HG02870 (cell line): ENCODE measurements at regions not wholly inside any gene's neighbourhood (a gene's known extent, or its start where the extent isn't known, plus 50 kb on each side); places are given as distances from the start of the nearest gene placed in this dataset.
"Not testable (repeated sequence)": the region's sequence is repeated elsewhere in the genome, so short reads cannot be mapped to it uniquely, and the experiment has no call there.

Experiments
- ATAC-seq: cut with Tn5 transposase; IDR thresholded peaks from one replicate; pipeline ENCODE4 v1.9.1; 2021; ENCODE audit warnings: mild to moderate bottlenecking, moderate library complexity; ENCODE audit not compliant: unreplicated experiment

DNA sequence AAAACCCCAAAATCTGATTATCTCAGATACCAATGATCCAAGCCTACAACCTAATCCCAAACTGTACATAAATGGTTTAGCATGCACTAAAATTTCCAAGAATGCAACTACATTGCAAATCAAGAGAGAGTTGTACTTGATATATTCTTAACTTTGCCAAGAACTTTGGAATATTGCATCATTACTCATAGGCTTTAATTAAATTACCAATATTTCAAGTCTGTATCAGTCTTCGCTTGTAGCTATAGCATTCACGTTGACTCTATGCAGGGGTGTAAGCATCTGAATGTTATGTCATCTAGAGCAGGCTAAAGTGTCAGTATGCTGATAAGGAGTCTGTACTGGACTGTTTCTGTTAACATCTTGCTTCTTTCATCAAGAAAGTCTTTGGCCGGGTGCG, 56.3 kb downstream of the FOXI3 start:
- no peak for ATAC-seq

DNA sequence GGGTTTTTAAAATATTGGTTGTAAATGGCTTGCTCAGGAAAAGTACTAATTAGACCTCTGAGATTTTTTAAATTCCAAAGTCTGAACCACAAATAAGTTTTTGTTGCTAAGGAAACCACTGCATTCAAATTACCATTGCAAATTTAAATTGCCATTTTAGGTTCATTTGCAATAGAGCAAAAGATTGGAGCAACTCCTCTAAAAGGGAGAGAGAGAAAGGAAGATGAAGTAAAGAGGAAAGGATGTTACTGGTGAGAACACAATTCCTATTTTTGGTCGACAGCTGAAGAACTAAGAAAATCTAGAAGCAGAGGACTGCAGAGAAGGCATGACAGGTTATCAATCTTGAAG, 74.9 kb downstream of the FOXI3 start:
- no peak for ATAC-seq

- no peak for ATAC-seq
Observed at GRCh38 chr2:88372042-88372441, 80.5 kb downstream of the FOXI3 start.

DNA sequence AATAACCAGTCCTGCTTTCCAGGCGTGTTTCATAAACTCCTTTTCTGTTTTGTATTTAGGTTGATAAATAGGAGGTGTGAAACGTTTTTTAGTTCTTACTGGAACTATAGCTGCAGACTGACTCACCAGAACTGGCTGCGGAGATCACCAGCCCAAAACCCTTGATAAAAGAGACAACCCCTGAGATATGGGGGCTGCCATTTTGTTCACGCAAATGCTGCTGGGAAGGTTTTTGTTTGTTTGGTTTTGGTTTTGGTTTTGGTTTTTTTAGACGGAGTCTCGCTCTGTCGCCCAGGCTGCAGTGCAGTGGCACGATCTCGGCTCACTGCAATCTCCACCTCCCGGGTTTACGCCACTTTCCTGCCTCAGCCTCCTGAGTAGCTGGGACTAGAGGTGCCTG, 87.1 kb downstream of the FOXI3 start:
- ATAC-seq: not testable (repeated sequence)

DNA sequence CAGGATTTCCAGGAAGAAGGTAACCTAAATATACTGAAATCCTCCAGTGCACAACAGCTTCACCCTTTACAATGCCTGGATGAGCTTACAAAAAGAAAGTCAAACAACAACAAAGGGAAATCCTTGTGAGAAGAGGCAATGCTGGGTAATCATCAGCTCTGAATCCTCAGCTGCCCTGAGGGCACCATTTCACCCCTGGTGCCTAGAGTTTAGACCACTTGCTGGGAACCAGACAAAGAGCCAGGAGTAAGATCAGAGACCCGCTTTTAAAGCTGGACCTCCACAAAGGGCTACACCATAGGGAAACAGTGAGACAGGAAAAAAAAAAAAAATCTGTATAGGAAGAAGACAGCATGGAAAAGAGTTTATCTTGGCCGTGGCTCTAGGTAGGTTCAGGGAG, 97.0 kb downstream of the FOXI3 start:
- no peak for ATAC-seq

DNA sequence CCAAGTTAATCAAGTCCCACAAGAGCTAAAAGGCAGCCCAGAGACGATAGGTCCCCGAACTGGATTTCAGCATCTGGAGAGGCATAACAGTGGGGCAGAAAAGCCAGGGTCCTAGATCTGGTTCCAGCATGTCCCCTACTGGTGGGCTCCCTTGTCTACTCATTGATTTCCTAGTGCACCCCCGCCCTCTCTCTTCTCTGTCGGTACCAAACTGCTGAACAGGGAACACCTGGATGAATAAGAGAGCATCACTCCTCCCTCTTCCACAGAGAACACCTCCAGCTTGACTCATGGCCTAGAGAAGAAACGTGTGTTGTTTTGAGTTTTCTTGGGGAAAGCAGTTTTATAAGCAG, 101.3 kb downstream of the FOXI3 start:
- ATAC-seq: peak; percentile 13

DNA sequence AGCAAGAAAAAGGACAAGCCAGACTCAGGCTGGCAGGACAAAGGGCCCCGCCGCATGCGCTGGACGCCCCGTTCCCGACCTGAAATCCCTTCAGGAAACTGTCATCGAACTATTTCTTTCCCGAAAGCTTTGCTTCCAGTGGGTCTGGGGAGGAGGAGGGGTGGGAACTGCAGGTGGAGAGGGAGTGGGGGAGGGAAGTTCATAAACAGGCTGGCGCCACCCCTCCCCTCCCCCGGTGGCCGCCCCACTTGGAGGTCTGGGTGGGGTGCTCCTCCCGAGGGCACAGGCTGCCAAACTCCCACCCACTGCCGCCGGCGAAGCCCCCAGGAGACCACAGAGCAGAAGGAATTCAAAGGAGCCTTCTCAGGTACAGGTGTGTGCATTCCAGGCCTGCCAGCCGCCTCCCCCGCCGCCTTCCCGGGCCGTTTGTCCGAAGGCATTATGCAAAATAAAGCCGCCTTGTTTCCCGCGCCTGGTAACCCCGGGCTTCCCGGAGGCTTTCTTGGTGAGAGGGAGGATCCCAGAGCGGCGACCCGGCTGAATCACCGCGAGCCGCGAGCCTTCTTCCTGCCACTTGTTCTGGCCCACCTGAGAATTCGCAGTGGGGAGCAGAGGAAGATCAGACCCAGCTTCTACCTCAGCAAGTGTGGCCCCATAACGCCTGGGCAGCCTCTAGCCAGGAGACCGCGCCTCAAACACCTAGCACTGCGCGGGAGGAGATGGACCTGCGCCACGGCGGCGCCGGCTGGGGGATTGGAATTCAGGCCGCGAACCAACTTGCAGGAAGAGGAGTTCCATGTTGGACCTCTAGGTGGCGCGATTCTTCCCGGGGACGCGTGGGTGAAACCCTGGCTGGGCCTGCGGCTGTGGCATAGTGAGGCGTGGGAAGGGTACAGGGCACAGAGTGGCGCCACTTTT, 101.9 kb downstream of the FOXI3 start:
- peak; percentile 73 for ATAC-seq

- no peak for ATAC-seq
Observed at GRCh38 chr2:88345842-88346241, 106.7 kb downstream of the FOXI3 start.

DNA sequence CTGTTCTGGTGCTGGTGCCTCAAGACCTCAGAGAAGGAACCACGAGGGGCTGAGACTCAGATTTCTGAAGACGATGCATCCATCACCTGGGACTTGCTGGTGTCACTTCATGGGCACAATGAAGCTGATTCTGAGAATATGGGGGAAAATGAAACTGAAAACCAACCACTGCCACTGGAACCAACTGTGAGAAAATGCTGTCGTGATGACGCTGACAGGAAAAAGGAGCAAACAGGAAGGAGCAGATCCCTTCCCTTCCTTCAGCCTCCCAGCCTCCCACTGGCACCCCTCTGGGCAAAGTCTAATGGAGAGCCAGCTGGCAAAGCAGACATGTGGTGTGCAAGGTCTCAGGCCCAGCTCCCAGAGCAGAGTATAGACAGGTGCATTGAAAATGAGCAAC, 109.7 kb downstream of the FOXI3 start:
- no peak for ATAC-seq

DNA sequence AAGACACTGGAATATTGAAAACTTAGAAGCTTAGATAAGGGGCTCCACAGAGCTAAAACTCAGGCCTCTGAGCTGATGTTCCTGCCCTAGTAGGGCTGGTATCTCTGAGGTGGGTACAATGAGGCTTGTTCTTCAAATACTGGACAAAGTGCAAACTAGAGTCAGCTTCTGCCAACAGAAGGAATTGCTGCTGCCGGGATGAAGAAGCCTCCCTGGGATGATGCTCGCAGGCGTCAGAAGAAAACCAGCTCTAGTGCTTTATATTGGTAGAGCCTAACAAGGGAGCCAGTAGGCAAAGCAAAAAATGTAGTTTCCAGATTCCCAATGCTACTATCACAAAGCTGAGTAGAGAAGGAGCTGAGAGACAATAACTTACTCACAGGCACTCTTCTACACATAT, 118.1 kb downstream of the FOXI3 start:
- ATAC-seq: no peak

GRCh38 chr2:88331239-88331638, 121.3 kb downstream of the FOXI3 start:
- no peak for ATAC-seq

DNA sequence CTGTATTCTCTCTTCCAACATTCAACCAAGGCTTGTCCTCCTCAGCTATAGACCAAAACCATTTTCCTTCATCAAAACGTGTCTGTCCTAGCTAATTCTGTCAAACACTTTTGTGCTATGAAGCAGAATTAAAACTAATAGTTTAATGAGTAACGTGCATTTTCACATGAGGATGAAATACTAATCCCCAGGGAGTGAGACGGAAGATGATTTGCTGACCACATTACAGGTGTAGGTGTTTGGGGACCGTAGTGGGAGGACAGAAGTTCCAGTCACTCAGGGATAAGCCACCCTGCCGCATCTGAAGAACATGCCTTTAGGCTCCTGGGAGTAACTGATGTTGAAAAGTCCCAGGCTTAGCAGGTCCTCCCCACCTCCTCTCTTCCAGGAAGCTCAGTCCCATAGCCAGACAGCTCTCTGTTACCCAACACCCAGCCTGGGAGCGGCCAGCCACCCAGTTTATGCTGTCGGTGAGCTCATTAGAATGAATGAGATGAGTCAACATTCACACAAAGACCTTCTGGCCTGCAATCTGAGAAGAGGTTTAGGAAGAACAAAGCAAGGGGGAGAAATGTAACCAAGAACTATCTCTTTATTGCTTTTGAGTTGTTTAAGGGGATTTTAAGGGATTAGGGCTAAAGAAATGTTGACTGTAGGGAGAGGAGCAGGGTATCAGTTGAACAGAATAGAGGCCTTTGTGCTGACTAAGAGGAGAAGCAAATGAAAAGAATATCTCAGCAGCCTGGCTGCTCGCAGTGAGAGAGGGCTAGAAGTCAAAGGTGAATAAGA, 122.5 kb downstream of the FOXI3 start:
- ATAC-seq: peak; percentile 77

- no peak for ATAC-seq
Observed at GRCh38 chr2:88321449-88322248, 130.8 kb downstream of the FOXI3 start.

GRCh38 chr2:88320076-88320773, 132.3 kb downstream of the FOXI3 start:
- ATAC-seq: no peak

DNA sequence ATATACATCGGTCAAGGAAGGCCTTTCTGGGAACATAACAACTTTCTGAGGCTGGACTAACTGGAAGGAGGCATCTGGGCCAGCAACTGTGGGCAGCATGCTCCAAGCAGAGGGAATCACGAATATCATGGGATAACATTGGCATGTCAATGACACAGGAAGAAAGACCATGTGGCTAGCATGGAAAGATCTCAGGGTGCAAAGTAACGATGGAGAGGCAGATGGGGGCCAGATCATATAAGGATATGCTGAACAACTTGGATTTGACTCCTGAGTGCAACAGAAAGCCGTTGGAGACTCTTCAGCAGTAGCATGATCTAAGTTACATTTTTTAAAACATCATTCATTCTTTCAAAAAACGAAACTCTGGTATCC, 133.6 kb downstream of the FOXI3 start:
- ATAC-seq: no peak

DNA sequence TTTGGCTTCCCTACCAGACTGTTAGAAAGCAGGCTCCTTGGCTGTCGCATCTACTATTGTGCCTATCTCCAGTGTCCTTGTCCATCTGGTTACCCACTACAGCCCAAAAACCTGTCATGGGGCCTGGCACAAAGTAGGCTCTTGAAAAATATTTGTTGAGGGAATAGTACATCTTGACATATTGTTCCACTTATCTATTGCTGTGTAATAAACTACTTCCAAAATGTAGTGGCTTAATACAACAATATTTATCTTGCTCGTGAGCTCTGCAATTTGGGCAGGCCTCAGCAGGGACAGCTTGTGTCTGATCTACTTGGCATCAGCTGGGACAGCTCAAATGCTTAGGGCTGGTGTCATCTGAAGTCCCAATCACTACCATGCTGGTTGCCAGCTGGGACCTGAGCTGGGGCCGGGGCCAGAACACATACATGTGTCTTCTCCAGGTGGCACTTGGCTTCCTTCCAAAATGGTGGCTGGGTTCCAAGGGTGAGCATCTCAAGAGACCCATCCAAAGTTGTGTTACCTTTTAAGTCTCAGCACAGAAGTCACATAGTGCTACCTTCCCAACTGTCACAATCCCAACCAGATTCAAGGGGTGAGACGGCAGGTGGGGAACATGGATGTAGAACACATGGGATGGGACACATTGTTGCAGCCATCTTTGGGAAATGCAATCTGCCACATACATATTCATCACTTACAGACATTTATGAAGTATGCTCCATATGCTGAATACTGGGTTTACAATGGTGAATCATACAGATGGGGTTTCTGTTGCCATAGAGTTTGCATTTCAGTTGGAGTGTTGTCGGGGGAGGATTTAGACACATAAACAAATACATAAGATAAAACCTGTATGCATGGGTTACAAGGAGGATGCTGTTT, 134.2 kb downstream of the FOXI3 start:
- ATAC-seq: no peak

GRCh38 chr2:88310787-88311186, 140.6 kb downstream of the THNSL2 start:
- no peak for ATAC-seq

DNA sequence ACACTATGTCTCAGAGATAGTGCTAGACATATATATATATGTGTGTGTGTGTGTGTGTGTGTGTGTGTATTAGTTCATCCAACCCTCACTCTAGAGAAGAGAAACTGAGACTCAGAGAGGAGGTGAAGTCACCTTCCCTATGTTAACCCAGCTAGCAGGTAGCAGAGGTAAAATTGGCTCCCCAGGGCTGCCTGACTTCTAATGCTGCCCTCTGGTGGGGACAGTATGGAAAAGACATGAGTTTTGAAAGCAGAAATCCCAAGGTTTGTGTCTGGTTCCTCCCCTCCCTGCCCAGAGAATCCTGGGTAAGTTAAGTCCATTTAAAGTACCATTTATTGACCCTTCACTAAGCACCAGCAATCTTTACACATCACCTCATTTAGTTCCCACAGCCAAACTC, 137.7 kb downstream of the THNSL2 start:
- no peak for ATAC-seq

- ATAC-seq: no peak
Observed at GRCh38 chr2:88303865-88304264, 133.7 kb downstream of the THNSL2 start.

- ATAC-seq: no peak
Observed at GRCh38 chr2:88296247-88296646, 126.1 kb downstream of the THNSL2 start.
